ENCODE measurements at regions not wholly inside any gene's neighbourhood (a gene's known extent, or its start where the extent isn't known, plus 50 kb on each side); places are given as distances from the start of the nearest gene placed in this dataset.
"Not testable (repeated sequence)": the region's sequence is repeated elsewhere in the genome, so short reads cannot be mapped to it uniquely, and the experiment has no call there.

- no peak for TF ChIP-seq CTCF (conservative IDR thresholded peaks at IDR 0.05)
- Histone ChIP-seq H3K4me3 (ENCODE audit: low read length) (no peak overlapping the region), H3K27ac (ENCODE audit: low read depth, low read length) (no peak overlapping the region), H3K9ac (ENCODE audit: extremely low read depth, low read length, poor library complexity, severe bottlenecking) (no peak overlapping the region), H3K36me3 (ENCODE audit: control insufficient read depth, insufficient read depth, low read length) (no peaks in the 10 kb centered on the region), H3K9me3 (ENCODE audit: control insufficient read depth, low read length) (no peaks in the 10 kb centered on the region), H3K27me3 (ENCODE audit: control insufficient read depth, insufficient read depth, low read length, poor library complexity, severe bottlenecking) (no peaks in the 10 kb centered on the region), H3K4me1 (ENCODE audit: control insufficient read depth, insufficient read depth, low read length) (no peaks in the 10 kb centered on the region)
- Mint-ChIP-seq H3K27ac (no peak overlapping the region), H3K4me1 (no peaks in the 10 kb centered on the region), H3K4me3 (no peak overlapping the region), H3K36me3 (ENCODE audit: low read depth) (no peaks in the 10 kb centered on the region), H3K9me3 (no peaks in the 10 kb centered on the region), H3K27me3 (ENCODE audit: insufficient read depth) (no peaks in the 10 kb centered on the region)
- WGBS, 2 experiments (ENCODE audit: insufficient coverage in 1 of 2, insufficient read length in 1 of 2), result 91 to 100% methylated on average over 1 to 3 of the region's 4 CpGs
- no peak for DNase-seq
Observed at GRCh38 chr2:17223211-17223610, 295.0 kb downstream of the RAD51AP2 start.

- DNase-seq, result no peak
- Mint-ChIP-seq H3K36me3 (ENCODE audit: low read depth) (no peaks in the 10 kb centered on the region), H3K9me3 (peaks cover 7% of the 10 kb centered on the region), H3K4me3 (no peak overlapping the region), H3K27ac (no peak overlapping the region), H3K4me1 (peaks cover 4% of the 10 kb centered on the region), H3K27me3 (ENCODE audit: insufficient read depth) (peaks cover 2% of the 10 kb centered on the region)
- Histone ChIP-seq H3K36me3 (ENCODE audit: control insufficient read depth, insufficient read depth, low read length) (no peaks in the 10 kb centered on the region), H3K27me3 (ENCODE audit: control insufficient read depth, insufficient read depth, low read length, poor library complexity, severe bottlenecking) (no peaks in the 10 kb centered on the region), H3K4me3 (ENCODE audit: low read length) (no peak overlapping the region), H3K4me1 (ENCODE audit: control insufficient read depth, insufficient read depth, low read length) (no peaks in the 10 kb centered on the region), H3K9me3 (ENCODE audit: control insufficient read depth, low read length) (no peaks in the 10 kb centered on the region), H3K27ac (ENCODE audit: low read depth, low read length) (no peak overlapping the region), H3K9ac (ENCODE audit: extremely low read depth, low read length, poor library complexity, severe bottlenecking) (no peak overlapping the region)
- WGBS, 2 experiments (ENCODE audit: insufficient coverage in 1 of 2, insufficient read length in 1 of 2), result 77 to 100% methylated on average over 1 to 2 of the region's 2 CpGs
- no peak for TF ChIP-seq CTCF (conservative IDR thresholded peaks at IDR 0.05)
Observed at GRCh38 chr2:17208511-17208910, 309.7 kb downstream of the RAD51AP2 start.

- Mint-ChIP-seq H3K4me3 (no peak overlapping the region), H3K4me1 (peaks cover 4% of the 10 kb centered on the region), H3K36me3 (ENCODE audit: low read depth) (no peaks in the 10 kb centered on the region), H3K27me3 (ENCODE audit: insufficient read depth) (no peaks in the 10 kb centered on the region), H3K27ac (no peak overlapping the region), H3K9me3 (peaks cover 7% of the 10 kb centered on the region)
- no peak for TF ChIP-seq CTCF (conservative IDR thresholded peaks at IDR 0.05)
- H3K9me3 ChIP-seq (ENCODE audit: control insufficient read depth, low read length), result no peaks in the 10 kb centered on the region
- no peaks in the 10 kb centered on the region for H3K27me3 ChIP-seq (ENCODE audit: control insufficient read depth, insufficient read depth, low read length, poor library complexity, severe bottlenecking)
- no peak for DNase-seq
- no peak overlapping the region for H3K27ac ChIP-seq (ENCODE audit: low read depth, low read length)
- no peak overlapping the region for H3K9ac ChIP-seq (ENCODE audit: extremely low read depth, low read length, poor library complexity, severe bottlenecking)
- no peaks in the 10 kb centered on the region for H3K4me1 ChIP-seq (ENCODE audit: control insufficient read depth, insufficient read depth, low read length)
- H3K36me3 ChIP-seq (ENCODE audit: control insufficient read depth, insufficient read depth, low read length), result no peaks in the 10 kb centered on the region
- no peak overlapping the region for H3K4me3 ChIP-seq (ENCODE audit: low read length)
Observed at GRCh38 chr2:17206771-17207170, 311.5 kb downstream of the RAD51AP2 start.

GRCh38 chr2:17204214-17204613 is 314.0 kb downstream of the RAD51AP2 start:
- DNase-seq; H3K9ac ChIP-seq (ENCODE audit: extremely low read depth, low read length, poor library complexity, severe bottlenecking); H3K4me1 Mint-ChIP-seq; H3K9me3 Mint-ChIP-seq; H3K36me3 ChIP-seq (ENCODE audit: control insufficient read depth, insufficient read depth, low read length); H3K27ac Mint-ChIP-seq; H3K4me1 ChIP-seq (ENCODE audit: control insufficient read depth, insufficient read depth, low read length); H3K9me3 ChIP-seq (ENCODE audit: control insufficient read depth, low read length); H3K27ac ChIP-seq (ENCODE audit: low read depth, low read length); H3K36me3 Mint-ChIP-seq (ENCODE audit: low read depth); H3K27me3 ChIP-seq (ENCODE audit: control insufficient read depth, insufficient read depth, low read length, poor library complexity, severe bottlenecking); H3K4me3 ChIP-seq (ENCODE audit: low read length); H3K4me3 Mint-ChIP-seq; H3K27me3 Mint-ChIP-seq (ENCODE audit: insufficient read depth): not testable (repeated sequence)
- 100% methylated on average over 1 of the region's 1 CpG; no CpG with 5 or more reads in 1 of the 2 experiments for WGBS, 2 experiments (ENCODE audit: insufficient coverage in 1 of 2, insufficient read length in 1 of 2)

GRCh38 chr2:17202628-17203027 is 315.6 kb downstream of the RAD51AP2 start:
- not testable (repeated sequence) for H3K36me3 ChIP-seq (ENCODE audit: control insufficient read depth, insufficient read depth, low read length); H3K4me3 ChIP-seq (ENCODE audit: low read length); H3K27ac ChIP-seq (ENCODE audit: low read depth, low read length); H3K27ac Mint-ChIP-seq; H3K27me3 Mint-ChIP-seq (ENCODE audit: insufficient read depth); H3K9ac ChIP-seq (ENCODE audit: extremely low read depth, low read length, poor library complexity, severe bottlenecking); H3K4me1 ChIP-seq (ENCODE audit: control insufficient read depth, insufficient read depth, low read length); H3K4me3 Mint-ChIP-seq; DNase-seq; H3K9me3 Mint-ChIP-seq; H3K9me3 ChIP-seq (ENCODE audit: control insufficient read depth, low read length); H3K4me1 Mint-ChIP-seq; H3K36me3 Mint-ChIP-seq (ENCODE audit: low read depth); H3K27me3 ChIP-seq (ENCODE audit: control insufficient read depth, insufficient read depth, low read length, poor library complexity, severe bottlenecking)
- WGBS, 2 experiments (ENCODE audit: insufficient coverage in 1 of 2, insufficient read length in 1 of 2), result 94 to 100% methylated on average over 2 to 4 of the region's 4 CpGs

All from endodermal cell (in vitro differentiated cells).